ENCODE measurements at regions not wholly inside any gene's neighbourhood (a gene's known extent, or its start where the extent isn't known, plus 50 kb on each side); places are given as distances from the start of the nearest gene placed in this dataset.

GRCh38 chrX:68997511-68997910 lies 167.7 kb downstream of the PJA1 start:
- no peak overlapping the region for H3K27ac ChIP-seq
- H3K9me3 ChIP-seq: no peaks in the 10 kb centered on the region
- no peaks in the 10 kb centered on the region for H3K27me3 ChIP-seq
- intact Hi-C loops (cut with DNase I): no loop called here
- ATAC-seq (no peak), DNase-seq (no peak)
- no peaks in the 10 kb centered on the region for H3K36me3 ChIP-seq
- no peaks in the 10 kb centered on the region for H3K4me1 ChIP-seq
- TF ChIP-seq, protein P1, sequence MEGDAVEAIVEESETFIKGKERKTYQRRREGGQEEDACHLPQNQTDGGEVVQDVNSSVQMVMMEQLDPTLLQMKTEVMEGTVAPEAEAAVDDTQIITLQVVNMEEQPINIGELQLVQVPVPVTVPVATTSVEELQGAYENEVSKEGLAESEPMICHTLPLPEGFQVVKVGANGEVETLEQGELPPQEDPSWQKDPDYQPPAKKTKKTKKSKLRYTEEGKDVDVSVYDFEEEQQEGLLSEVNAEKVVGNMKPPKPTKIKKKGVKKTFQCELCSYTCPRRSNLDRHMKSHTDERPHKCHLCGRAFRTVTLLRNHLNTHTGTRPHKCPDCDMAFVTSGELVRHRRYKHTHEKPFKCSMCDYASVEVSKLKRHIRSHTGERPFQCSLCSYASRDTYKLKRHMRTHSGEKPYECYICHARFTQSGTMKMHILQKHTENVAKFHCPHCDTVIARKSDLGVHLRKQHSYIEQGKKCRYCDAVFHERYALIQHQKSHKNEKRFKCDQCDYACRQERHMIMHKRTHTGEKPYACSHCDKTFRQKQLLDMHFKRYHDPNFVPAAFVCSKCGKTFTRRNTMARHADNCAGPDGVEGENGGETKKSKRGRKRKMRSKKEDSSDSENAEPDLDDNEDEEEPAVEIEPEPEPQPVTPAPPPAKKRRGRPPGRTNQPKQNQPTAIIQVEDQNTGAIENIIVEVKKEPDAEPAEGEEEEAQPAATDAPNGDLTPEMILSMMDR (IDR thresholded peaks at IDR 0.05): no peak
- no peak overlapping the region for H3K4me3 ChIP-seq

- Histone ChIP-seq H3K4me3 (no peak overlapping the region), H3K36me3 (no peaks in the 10 kb centered on the region), H3K9me3 (no peaks in the 10 kb centered on the region), H3K27me3 (no peaks in the 10 kb centered on the region), H3K4me1 (no peaks in the 10 kb centered on the region), H3K27ac (peak overlapping the region; percentile 6)
- intact Hi-C loops (cut with DNase I): no loop called here
- ATAC-seq (peak; percentile 69), DNase-seq (no peak)
- TF ChIP-seq, protein P1 (IDR thresholded peaks at IDR 0.05): no peak
These were observed 167.1 kb downstream of the EFNB1 start for GRCh38 chrX:68995780-68996551.

DNA sequence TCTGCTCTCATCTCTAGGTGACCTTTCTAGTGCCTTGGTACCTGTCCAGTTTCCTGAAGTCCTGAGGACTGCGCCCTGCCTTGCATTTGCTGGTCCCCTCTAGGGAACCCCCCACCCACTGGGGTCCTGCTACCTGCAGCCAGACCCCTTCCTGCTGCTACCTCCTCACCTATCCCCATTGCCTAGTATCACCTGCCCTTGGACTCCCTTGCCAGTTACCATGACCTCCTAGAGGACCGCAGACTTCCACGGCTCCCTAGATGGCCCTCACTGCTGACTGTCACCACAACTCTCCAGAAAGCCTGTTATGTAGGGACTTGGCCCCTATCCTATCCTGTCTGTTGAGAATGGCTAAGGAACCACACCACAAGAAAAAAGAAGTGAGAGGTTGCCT lies 166.6 kb downstream of the EFNB1 start:
- no peaks in the 10 kb centered on the region for H3K9me3 ChIP-seq
- no peaks in the 10 kb centered on the region for H3K36me3 ChIP-seq
- no peaks in the 10 kb centered on the region for H3K27me3 ChIP-seq
- no peaks in the 10 kb centered on the region for H3K4me1 ChIP-seq
- intact Hi-C loops (cut with DNase I): no loop called here
- ATAC-seq: no peak
- H3K4me3 ChIP-seq: no peak overlapping the region
- H3K27ac ChIP-seq: peak overlapping the region; percentile 6
- TF ChIP-seq, protein P1 (IDR thresholded peaks at IDR 0.05): no peak
- no peak for DNase-seq

DNA sequence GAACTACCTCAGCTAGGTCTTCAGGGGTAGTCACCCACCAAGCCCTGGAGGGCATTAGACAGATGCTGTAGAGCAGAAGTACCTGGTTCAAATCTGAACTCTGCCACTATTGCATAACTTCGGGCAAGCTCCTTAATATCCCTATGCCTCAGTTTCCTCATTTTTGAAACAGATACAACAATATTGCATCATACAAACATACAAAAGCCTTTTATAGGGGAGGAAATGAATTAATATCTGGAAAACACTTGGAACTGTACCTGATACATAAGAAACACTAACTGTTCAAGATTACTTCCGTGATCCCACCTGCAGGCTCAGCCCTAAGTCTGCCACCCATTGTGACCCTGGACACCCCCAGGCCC lies 166.1 kb downstream of the EFNB1 start:
- Histone ChIP-seq H3K9me3 (no peaks in the 10 kb centered on the region), H3K4me3 (no peak overlapping the region), H3K4me1 (no peaks in the 10 kb centered on the region), H3K27ac (no peak overlapping the region), H3K27me3 (no peaks in the 10 kb centered on the region), H3K36me3 (no peaks in the 10 kb centered on the region)
- ATAC-seq: no peak
- intact Hi-C loops (cut with DNase I): no loop called here
- no peak for DNase-seq
- TF ChIP-seq, protein P1 (IDR thresholded peaks at IDR 0.05): no peak

DNA sequence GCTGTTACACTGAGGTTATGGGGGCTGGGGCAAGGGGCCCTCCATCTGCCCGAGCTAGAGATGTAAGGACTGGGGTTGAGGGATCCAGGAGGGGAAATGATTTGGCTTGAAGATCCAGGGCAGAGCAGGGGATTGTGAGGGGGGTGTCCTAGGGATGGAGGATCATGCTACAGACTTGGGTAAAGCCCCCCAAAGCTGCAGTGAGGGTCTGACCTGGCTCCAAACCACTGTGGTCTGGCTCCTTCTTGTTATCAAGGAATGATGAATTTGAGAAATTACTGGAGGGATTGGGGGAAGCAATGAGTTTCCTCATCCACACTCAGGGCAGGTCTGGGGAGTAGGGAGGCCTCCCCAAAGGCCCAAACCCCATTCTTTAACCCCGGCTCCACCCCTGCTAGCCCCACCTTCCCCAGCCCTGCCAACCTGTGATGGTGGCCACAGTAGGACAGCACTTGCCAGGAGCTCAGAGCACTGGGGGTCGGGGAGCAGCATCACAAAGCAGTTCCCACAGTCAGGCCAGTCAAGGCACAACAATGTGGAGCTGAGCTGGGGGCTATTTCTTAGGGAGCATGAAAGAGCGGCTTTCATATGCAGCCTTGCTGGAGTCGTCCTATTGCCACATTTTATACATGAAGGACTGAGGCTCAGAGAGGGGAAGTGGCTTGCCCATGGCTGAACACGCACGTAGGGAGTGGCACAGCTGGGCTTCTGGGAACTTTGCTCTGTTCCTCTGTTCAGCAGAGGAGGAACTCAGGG lies 165.5 kb downstream of the EFNB1 start:
- Histone ChIP-seq H3K27ac (no peak overlapping the region), H3K27me3 (no peaks in the 10 kb centered on the region), H3K4me3 (no peak overlapping the region), H3K4me1 (no peaks in the 10 kb centered on the region), H3K36me3 (no peaks in the 10 kb centered on the region), H3K9me3 (no peaks in the 10 kb centered on the region)
- TF ChIP-seq, protein P1 (IDR thresholded peaks at IDR 0.05): no peak
- peak; percentile 76 for ATAC-seq
- intact Hi-C loops (cut with DNase I): no loop called here
- DNase-seq: no peak

All from upper lobe of right lung (tissue), 1 donor.